ENCODE measurements at regions not wholly inside any gene's neighbourhood (a gene's known extent, or its start where the extent isn't known, plus 50 kb on each side); places are given as distances from the start of the nearest gene placed in this dataset.

GRCh38 chr7:82696631-82697030 is 253.1 kb upstream of the CACNA2D1 start:
- TF ChIP-seq CTCF (IDR thresholded peaks at IDR 0.05) = no peak
- no peak for TF ChIP-seq POLR2AphosphoS5 (IDR thresholded peaks at IDR 0.05; ENCODE audit: low read depth, low read length)
- TF ChIP-seq REST (IDR thresholded peaks at IDR 0.05; ENCODE audit: insufficient read depth in 1 of 2, low read depth in 2 of 2, low read length in 1 of 2) = no peak
- TF ChIP-seq SIN3A (IDR thresholded peaks at IDR 0.05; ENCODE audit: borderline replicate concordance, insufficient read depth, low read depth, low read length) = no peak
- TF ChIP-seq TCF7L2 (IDR thresholded peaks at IDR 0.05; ENCODE audit: low read depth, low read length) = no peak
